ENCODE measurements at regions not wholly inside any gene's neighbourhood (a gene's known extent, or its start where the extent isn't known, plus 50 kb on each side); places are given as distances from the start of the nearest gene placed in this dataset.

GRCh38 chr1:112783059-112783458, 67.9 kb upstream of the PPM1J start:
- DNase-seq, result no peak

DNA sequence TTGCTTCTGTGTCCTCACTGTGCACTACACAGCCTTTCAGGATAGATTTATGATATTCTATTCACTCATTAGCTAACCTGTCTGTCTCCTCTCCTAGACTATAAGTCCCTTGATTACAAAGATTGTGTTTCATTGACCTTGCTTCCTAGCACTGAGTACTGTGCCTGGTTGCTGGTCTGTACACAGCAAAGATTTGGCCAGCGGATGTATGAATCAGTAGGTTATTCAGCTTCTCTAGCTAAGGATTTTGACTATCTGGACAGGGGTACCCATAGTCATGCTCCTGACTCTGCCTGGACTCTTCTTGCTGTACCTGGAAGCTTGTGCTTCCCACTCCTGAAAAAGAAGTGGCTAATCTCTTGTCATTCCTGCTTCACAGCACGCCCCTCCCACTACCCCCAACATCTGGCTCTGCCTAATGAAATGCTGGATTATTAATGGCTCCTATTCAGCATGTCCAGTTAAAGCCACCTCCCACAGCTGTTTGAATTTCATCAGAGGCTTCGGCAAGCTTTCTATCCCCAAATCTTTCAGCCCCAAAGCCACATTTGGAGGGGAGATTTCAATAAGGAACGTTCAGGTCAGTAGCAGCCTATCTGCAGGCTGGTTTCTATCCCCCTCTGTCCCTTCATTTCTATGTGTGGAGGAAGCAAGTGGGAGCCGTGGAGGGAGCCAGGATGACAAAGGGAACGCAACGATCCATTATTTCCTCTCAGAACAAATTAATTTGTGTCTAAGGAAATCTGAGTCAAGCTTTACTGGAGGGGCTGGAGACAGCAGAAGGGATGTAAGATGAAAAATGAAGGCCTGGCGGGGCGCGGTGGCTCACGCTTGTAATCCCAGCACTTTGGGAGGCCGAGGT, 64.8 kb upstream of the PPM1J start:
- DNase-seq, result no peak

DNA sequence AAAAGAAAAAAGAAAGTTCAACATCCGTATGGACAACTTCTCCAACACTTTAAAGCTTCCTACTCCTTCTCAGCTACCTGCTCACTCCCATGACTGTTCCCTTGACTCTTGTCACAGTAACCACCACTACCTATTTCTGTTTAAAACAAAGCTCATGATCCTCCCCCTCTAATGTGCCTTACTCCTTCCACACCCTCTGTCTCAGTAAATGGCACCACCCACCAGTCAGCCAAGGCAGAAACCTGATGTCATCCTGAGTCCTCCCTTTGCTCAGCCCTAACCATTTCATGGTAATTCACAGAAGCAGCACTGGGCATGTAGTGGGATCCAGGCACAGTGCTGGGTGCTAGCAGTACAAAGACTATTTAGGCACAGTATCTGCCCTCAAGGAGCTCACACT, 63.0 kb upstream of the PPM1J start:
- DNase-seq, result no peak

DNA sequence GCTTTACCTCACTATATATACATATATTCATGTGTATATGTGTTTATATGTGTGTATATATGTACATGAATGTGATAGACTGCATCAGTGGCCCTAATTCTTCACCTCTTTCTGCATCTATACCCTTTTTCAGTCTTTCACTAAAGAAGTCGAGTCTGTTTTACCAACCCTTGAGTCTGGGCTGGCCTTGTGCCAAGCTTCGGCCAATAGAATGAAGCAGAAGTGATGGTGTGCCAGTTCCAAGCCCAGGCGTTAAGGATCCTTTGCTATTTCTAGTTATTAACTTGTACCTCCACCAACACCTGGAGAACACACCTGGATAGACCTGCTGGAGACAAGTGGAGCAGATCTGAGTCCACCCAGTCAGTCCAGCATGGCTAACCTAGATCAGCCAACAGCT, 61.6 kb upstream of the PPM1J start:
- no peak for DNase-seq

- no peak for DNase-seq
These were observed 57.6 kb upstream of the PPM1J start for GRCh38 chr1:112772781-112773180.

- no peak for DNase-seq
These were observed 55.6 kb upstream of the PPM1J start for GRCh38 chr1:112770724-112771123.

GRCh38 chr1:112769611-112770010, 54.5 kb upstream of the PPM1J start:
- DNase-seq, result no peak

GRCh38 chr1:112767646-112768045, 52.5 kb upstream of the PPM1J start:
- DNase-seq, result no peak
